NCI-H1417 (cell line): ENCODE measurements at regions not wholly inside any gene's neighbourhood (a gene's known extent, or its start where the extent isn't known, plus 50 kb on each side); places are given as distances from the start of the nearest gene placed in this dataset.
A peak's percentile ranks its signal among the peaks of the same experiment; 100 is the strongest.
"Not testable (repeated sequence)": the region's sequence is repeated elsewhere in the genome, so short reads cannot be mapped to it uniquely, and the experiment has no call there.

Source experiments
- DNase-seq, 3 experiments: peaks; one replicate each; lab custom pipeline; 2025; lab: John Stamatoyannopoulos, UW

- no peak for DNase-seq
Measured at GRCh38 chr14:29376237-29376636, 551.4 kb downstream of the PRKD1 start.

- no peak for DNase-seq
Measured at GRCh38 chr14:29380826-29381225, 546.8 kb downstream of the PRKD1 start.

- DNase-seq, result peak in 1 of 3 experiments; percentile 40
Measured at GRCh38 chr14:29388571-29388970, 539.1 kb downstream of the PRKD1 start.

- DNase-seq, result peak; percentile 88 to 99 (median 96)
Measured at GRCh38 chr14:29390081-29390832, 537.4 kb downstream of the PRKD1 start.

- DNase-seq, result no peak
Measured at GRCh38 chr14:29391231-29391630, 536.4 kb downstream of the PRKD1 start.

- DNase-seq, result peak; percentile 36 to 73 (median 67)
Measured at GRCh38 chr14:29391801-29392200, 535.8 kb downstream of the PRKD1 start.

- no peak for DNase-seq
Measured at GRCh38 chr14:29392287-29392686, 535.4 kb downstream of the PRKD1 start.

GRCh38 chr14:29403091-29403490 is 524.6 kb downstream of the PRKD1 start:
- no peak for DNase-seq

- no peak for DNase-seq
Measured at GRCh38 chr14:29410581-29410980, 517.1 kb downstream of the PRKD1 start.

GRCh38 chr14:29414931-29415330 is 512.7 kb downstream of the PRKD1 start:
- DNase-seq, result not testable (repeated sequence)

GRCh38 chr14:29419736-29420135 is 507.9 kb downstream of the PRKD1 start:
- no peak for DNase-seq

- no peak for DNase-seq
Measured at GRCh38 chr14:29421156-29421728, 506.4 kb downstream of the PRKD1 start.

GRCh38 chr14:29425705-29426482 is 501.8 kb downstream of the PRKD1 start:
- peak in 1 of 3 experiments; percentile 12 for DNase-seq

GRCh38 chr14:29442696-29443095 is 485.0 kb downstream of the PRKD1 start:
- DNase-seq, result no peak

- DNase-seq, result no peak
Measured at GRCh38 chr14:29444216-29444615, 483.4 kb downstream of the PRKD1 start.

- no peak for DNase-seq
Measured at GRCh38 chr14:29444805-29445204, 482.8 kb downstream of the PRKD1 start.

- no peak for DNase-seq
Measured at GRCh38 chr14:29446971-29447370, 480.7 kb downstream of the PRKD1 start.

GRCh38 chr14:29451941-29452340 is 475.7 kb downstream of the PRKD1 start:
- peak in 1 of 3 experiments; percentile 16 for DNase-seq

- DNase-seq, result peak in 1 of 3 experiments; percentile 46
Measured at GRCh38 chr14:29453045-29453444, 474.6 kb downstream of the PRKD1 start.

GRCh38 chr14:29454026-29454693 is 473.5 kb downstream of the PRKD1 start:
- peak in 2 of 3 experiments; percentile 14 to 21 for DNase-seq

GRCh38 chr14:29458547-29458946 is 469.1 kb downstream of the PRKD1 start:
- DNase-seq, result peak in 2 of 3 experiments; percentile 47 to 89

GRCh38 chr14:29459531-29459930 is 468.1 kb downstream of the PRKD1 start:
- no peak for DNase-seq
